Rectal smooth muscle tissue (tissue), 1 donor: ENCODE measurements at regions not wholly inside any gene's neighbourhood (a gene's known extent, or its start where the extent isn't known, plus 50 kb on each side); places are given as distances from the start of the nearest gene placed in this dataset.

Source experiments
- H3K27ac ChIP-seq: one replicate; pipeline ENCODE4 v1.7.0; 2013; ENCODE audit warnings: low read depth, low read length, inconsistent platforms
- H3K27me3 ChIP-seq: one replicate; pipeline ENCODE4 v1.7.0; 2013; ENCODE audit warnings: low read length; ENCODE audit not compliant: control insufficient read depth, insufficient read depth
- H3K36me3 ChIP-seq: one replicate; pipeline ENCODE4 v1.7.0; 2013; ENCODE audit warnings: low read length; ENCODE audit not compliant: control insufficient read depth, insufficient read depth
- H3K4me1 ChIP-seq: one replicate; pipeline ENCODE4 v1.7.0; 2013; ENCODE audit warnings: low read length; ENCODE audit not compliant: control insufficient read depth, insufficient read depth
- H3K4me3 ChIP-seq: one replicate; pipeline ENCODE4 v1.7.0; 2013; ENCODE audit warnings: low read length
- H3K9ac ChIP-seq: one replicate; pipeline ENCODE4 v1.7.0; 2013; ENCODE audit warnings: low read length

GRCh38 chr3:21357241-21357640, 393.8 kb downstream of the ZNF385D start:
- Histone ChIP-seq H3K27ac (no peak overlapping the region), H3K4me3 (no peak overlapping the region), H3K27me3 (no peaks in the 10 kb centered on the region), H3K36me3 (no peaks in the 10 kb centered on the region), H3K4me1 (no peaks in the 10 kb centered on the region), H3K9ac (no peak overlapping the region)

DNA sequence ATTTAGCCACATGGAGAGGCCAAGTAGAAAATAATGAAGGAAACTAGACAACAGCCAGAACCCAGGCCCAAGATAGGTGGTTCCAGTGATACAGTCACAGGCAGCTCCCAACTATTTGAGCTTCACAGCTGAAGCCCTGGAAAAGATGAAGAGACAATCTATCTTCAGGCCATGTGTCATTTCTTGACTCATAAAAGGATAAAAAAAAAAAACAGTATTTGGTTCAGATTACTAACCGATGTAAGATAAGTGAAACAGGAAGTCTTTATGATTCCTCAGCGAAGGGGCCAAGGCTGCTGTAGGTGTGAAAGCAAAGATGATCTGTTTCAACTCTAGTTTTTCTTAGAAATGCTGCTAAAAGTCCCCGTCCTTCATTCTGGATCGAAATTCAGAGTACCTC, 394.6 kb downstream of the ZNF385D start:
- no peak overlapping the region for H3K27ac ChIP-seq
- no peaks in the 10 kb centered on the region for H3K36me3 ChIP-seq
- no peak overlapping the region for H3K9ac ChIP-seq
- no peaks in the 10 kb centered on the region for H3K27me3 ChIP-seq
- no peaks in the 10 kb centered on the region for H3K4me1 ChIP-seq
- no peak overlapping the region for H3K4me3 ChIP-seq

GRCh38 chr3:21345382-21345976, 405.5 kb downstream of the ZNF385D start:
- Histone ChIP-seq H3K4me3 (no peak overlapping the region), H3K27me3 (no peaks in the 10 kb centered on the region), H3K27ac (no peak overlapping the region), H3K9ac (no peak overlapping the region), H3K4me1 (no peaks in the 10 kb centered on the region), H3K36me3 (no peaks in the 10 kb centered on the region)

DNA sequence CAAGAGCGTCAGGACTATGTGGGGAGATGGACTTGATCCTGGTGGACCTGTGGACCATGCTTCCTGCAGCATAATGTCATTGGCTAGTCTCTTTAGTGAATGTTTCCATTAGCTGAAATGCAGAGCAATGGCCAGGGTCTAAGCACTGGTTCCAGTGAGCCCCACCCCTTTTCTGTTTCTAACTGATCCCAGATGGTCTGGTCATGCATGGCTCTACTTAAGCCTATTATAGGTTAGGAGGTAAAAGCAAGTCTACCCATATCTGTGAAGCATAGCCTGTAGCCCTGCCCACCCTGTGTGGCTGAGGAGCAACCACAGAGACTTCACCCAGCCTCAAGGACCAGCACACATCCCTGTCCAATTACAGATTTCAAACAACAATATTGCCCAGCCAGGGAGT, 419.2 kb downstream of the ZNF385D start:
- H3K9ac ChIP-seq = no peak overlapping the region
- H3K36me3 ChIP-seq = no peaks in the 10 kb centered on the region
- no peaks in the 10 kb centered on the region for H3K4me1 ChIP-seq
- H3K27ac ChIP-seq = no peak overlapping the region
- H3K4me3 ChIP-seq = no peak overlapping the region
- H3K27me3 ChIP-seq = no peaks in the 10 kb centered on the region

GRCh38 chr3:21331321-21331720, 419.7 kb downstream of the ZNF385D start:
- Histone ChIP-seq H3K4me3 (no peak overlapping the region), H3K4me1 (no peaks in the 10 kb centered on the region), H3K27me3 (no peaks in the 10 kb centered on the region), H3K36me3 (no peaks in the 10 kb centered on the region), H3K9ac (no peak overlapping the region), H3K27ac (no peak overlapping the region)

DNA sequence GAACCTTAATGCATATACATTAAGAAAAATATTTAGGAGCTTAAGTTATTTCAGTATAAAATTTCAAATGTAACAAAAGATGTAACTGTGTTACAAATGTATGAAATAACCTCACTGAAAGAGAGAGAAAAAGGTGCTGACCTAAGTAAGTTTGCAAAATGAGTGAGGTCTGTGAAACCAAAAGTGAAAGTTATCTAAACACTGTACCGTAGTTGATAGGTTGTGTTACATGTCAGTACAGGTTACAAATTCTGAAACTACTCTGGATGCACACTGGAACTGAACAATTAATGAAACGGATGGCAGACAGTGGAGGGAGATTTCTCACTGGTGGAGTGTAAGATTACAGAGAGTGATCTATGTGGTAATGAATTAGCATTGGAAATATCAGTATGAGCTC, 420.7 kb downstream of the ZNF385D start:
- Histone ChIP-seq H3K4me1 (no peaks in the 10 kb centered on the region), H3K27me3 (no peaks in the 10 kb centered on the region), H3K9ac (no peak overlapping the region), H3K36me3 (no peaks in the 10 kb centered on the region), H3K27ac (no peak overlapping the region), H3K4me3 (no peak overlapping the region)

DNA sequence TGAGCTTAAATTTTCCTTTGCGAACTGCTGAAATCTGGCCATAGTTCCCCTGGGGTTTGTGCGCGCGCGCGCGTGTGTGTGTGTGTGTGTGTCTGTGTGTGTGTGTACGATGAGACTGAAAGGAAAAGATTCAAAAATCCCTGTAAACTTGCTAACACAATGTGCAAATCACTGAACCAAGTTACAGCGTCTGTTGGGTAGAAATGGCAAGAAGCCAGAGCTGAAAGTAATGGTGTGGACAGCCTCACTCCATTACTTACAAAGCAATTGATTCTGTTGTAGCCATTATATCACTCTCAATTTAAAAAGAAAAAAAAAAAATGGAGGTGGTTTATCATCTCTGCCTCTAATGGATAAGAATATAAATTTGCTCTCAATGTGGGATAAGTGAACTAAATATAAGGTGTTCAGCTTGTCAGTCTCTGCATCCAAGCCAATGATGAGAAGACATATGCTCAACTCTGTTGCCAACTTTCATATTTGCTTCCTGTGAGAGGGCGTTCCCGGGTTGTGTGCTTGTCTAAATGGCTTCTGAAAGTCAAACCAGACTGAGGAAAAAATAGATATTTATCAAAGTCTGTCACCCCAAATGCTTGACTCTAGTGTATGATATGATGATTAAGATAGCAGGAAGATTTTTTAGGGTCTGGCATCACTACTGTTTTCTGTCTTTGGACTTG, 422.2 kb downstream of the ZNF385D start:
- Histone ChIP-seq H3K27me3 (no peaks in the 10 kb centered on the region), H3K4me3 (no peak overlapping the region), H3K4me1 (no peaks in the 10 kb centered on the region), H3K9ac (no peak overlapping the region), H3K27ac (no peak overlapping the region), H3K36me3 (no peaks in the 10 kb centered on the region)

GRCh38 chr3:21326704-21327475, 424.1 kb downstream of the ZNF385D start:
- no peak overlapping the region for H3K27ac ChIP-seq
- H3K27me3 ChIP-seq = no peaks in the 10 kb centered on the region
- no peaks in the 10 kb centered on the region for H3K36me3 ChIP-seq
- no peak overlapping the region for H3K4me3 ChIP-seq
- H3K4me1 ChIP-seq = no peaks in the 10 kb centered on the region
- H3K9ac ChIP-seq = no peak overlapping the region

GRCh38 chr3:21314688-21315087, 436.3 kb downstream of the ZNF385D start:
- Histone ChIP-seq H3K9ac (no peak overlapping the region), H3K4me3 (no peak overlapping the region)

GRCh38 chr3:21310891-21311290, 440.1 kb downstream of the ZNF385D start:
- no peaks in the 10 kb centered on the region for H3K36me3 ChIP-seq
- H3K9ac ChIP-seq = no peak overlapping the region
- no peak overlapping the region for H3K4me3 ChIP-seq
- no peaks in the 10 kb centered on the region for H3K27me3 ChIP-seq
- no peaks in the 10 kb centered on the region for H3K4me1 ChIP-seq
- no peak overlapping the region for H3K27ac ChIP-seq

More at GRCh38 chr3:21314688-21315087, 436.3 kb downstream of the ZNF385D start:
- Histone ChIP-seq H3K4me1 (no peaks in the 10 kb centered on the region), H3K27ac (no peak overlapping the region), H3K36me3 (no peaks in the 10 kb centered on the region), H3K27me3 (no peaks in the 10 kb centered on the region)

DNA sequence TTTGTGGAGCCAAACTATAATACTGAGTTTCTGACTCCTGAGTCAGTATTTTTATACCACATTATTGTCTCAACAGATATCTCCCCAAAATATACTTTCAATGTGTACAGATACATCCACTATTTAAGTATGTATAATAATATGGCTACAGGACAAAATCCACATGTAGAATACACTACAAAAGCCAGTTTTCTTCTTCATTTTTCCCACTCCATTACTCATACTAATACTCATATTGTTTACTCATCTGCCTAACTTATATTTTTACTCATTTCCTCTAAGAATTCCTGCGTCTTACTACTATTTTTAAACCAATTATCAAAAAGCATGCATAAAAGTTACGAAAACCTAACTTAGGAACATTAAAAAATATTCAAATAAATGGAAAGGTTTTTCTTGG, 440.8 kb downstream of the ZNF385D start:
- no peak overlapping the region for H3K9ac ChIP-seq
- no peaks in the 10 kb centered on the region for H3K36me3 ChIP-seq
- no peaks in the 10 kb centered on the region for H3K4me1 ChIP-seq
- H3K27ac ChIP-seq = no peak overlapping the region
- H3K4me3 ChIP-seq = no peak overlapping the region
- no peaks in the 10 kb centered on the region for H3K27me3 ChIP-seq

- no peak overlapping the region for H3K4me3 ChIP-seq
- no peaks in the 10 kb centered on the region for H3K4me1 ChIP-seq
- no peaks in the 10 kb centered on the region for H3K27me3 ChIP-seq
- no peaks in the 10 kb centered on the region for H3K36me3 ChIP-seq
- no peak overlapping the region for H3K9ac ChIP-seq
- H3K27ac ChIP-seq = no peak overlapping the region
These were observed 453.7 kb downstream of the ZNF385D start for GRCh38 chr3:21297304-21297703.
